GM21528 (cell line): ENCODE measurements at regions not wholly inside any gene's neighbourhood (a gene's known extent, or its start where the extent isn't known, plus 50 kb on each side); places are given as distances from the start of the nearest gene placed in this dataset.

Experiments used
- ATAC-seq: cut with Tn5 transposase; IDR thresholded peaks from one replicate; pipeline ENCODE4 v1.9.1; 2021; ENCODE audit warnings: mild to moderate bottlenecking, moderate library complexity; ENCODE audit not compliant: unreplicated experiment, low FRiP score

DNA sequence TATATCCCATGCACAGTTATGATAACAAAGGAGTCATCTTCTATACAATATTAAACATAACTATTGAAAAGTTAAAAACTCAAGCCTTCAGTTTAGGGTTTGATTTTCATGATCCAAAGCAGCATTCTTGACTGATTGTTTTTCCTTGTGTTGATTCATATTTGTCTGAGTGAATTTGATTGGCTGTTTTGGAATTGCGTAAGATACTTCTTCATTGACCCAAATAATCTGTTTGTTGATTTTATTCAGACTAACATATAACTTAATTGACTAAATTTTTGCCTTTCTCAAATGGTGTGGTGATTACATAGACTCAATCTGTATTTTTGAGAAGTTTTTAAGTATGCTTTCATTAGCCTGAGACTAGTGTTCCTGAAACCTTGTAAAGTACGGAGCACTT lies 305.7 kb upstream of the TNP1 start:
- ATAC-seq: no peak

DNA sequence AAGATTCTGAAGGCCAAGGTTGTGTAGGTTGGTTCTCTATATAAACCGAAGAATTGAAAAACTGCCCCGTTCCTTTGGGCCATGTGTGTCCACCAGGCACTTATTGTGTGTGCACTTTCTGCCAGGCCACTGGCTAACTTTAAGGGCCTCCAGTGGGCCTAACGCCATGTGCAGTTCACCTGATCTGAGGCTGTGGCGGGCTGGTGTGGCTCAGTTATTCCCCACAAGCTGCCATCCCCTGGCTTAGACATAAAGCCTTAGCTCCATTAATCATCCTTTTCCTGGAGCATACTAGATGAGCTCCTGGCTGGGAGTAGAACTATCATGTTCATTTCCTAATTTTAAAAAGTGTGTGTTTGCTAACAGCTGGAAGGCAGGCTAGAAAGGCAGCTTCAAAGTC lies 304.1 kb upstream of the TNP1 start:
- ATAC-seq: no peak

DNA sequence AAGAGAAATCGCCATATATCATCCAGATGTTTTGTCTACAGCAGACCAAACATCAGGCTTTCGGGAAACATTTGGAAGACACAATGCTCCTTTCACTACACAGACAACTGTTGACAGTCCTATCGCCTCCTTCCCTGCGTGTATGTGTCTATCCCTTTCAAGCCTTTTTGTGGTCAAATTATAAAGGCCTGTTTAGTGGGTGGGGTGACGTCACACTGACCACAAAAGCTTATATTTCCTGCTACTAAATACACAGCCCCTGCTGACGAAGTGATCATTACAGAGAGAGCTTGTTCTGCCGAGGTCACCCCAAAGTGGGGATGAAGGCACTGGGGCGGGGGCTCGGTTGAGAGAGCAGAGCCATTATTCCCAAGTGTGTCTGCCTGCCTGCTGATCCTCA lies 302.7 kb upstream of the TNP1 start:
- ATAC-seq: no peak

GRCh38 chr2:217160978-217161973 lies 301.4 kb upstream of the TNP1 start:
- ATAC-seq: no peak

DNA sequence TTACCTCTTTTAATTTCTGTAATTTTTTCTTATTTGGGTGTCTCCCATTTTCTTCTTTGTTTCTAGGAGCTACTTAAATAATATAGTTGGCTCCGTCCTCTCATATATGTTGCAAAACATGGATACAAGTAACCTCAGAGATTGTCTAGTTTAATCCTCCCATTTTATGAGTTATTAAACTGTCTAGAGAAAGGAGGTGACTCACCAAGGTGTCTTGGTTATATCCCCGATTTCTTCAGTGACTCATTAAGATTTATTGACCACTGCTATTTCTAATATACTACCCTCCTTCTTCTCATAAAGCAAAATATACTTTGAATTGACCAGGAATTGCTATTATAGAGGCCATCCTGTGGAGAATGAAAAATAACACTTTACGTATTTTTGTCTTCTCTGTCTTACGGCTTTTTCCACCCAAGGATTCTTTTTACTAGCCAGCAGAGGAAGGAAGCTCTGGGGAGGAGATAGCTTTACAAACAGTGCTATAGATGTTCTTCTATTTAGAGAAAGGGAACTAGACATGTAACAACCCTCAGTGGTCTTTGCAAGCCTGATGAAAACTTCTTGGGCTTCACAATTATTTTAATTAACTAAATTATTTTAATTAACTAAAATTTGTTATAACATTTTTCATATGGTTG lies 300.4 kb upstream of the TNP1 start:
- no peak for ATAC-seq

DNA sequence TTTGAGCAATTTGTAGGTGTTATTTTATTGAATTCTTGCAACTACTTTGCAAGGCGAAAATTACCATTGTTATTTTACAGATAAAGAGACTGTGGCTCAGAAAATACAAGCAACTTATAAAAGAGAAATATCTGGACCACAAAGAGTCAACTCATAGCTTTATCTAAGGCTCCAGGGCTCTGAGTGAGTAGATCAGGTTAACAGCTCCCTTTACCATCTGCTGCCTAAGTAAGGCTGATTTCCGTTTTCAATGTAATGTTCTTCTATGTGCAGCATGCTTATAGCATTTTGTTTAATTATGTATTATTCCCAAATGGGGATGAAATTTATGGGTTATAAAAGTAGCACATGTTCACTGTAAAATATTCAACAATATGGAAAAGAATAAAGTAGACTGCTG lies 299.1 kb upstream of the TNP1 start:
- no peak for ATAC-seq

DNA sequence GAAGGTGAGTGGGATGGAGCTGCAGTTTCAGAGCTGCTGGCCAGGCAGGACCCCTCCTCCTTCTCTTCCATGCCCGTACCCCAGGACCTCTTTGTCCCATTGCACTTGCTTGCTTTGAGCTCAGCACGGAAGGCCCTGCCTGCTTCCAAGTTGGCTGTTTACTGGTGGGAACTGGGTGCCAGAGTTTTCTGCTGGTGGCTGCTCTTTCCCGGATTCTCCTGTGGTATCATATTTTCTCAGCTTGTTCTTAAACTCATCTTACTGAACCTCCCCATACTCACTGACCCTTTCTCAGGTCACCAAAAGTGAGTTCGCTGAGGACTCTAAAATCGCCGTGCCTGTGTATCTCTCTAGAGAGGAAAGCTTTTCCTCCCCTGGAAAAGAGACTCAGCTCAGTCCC lies 297.7 kb upstream of the TNP1 start:
- ATAC-seq: no peak

GRCh38 chr2:217156801-217157200 lies 296.9 kb upstream of the TNP1 start:
- ATAC-seq: no peak

DNA sequence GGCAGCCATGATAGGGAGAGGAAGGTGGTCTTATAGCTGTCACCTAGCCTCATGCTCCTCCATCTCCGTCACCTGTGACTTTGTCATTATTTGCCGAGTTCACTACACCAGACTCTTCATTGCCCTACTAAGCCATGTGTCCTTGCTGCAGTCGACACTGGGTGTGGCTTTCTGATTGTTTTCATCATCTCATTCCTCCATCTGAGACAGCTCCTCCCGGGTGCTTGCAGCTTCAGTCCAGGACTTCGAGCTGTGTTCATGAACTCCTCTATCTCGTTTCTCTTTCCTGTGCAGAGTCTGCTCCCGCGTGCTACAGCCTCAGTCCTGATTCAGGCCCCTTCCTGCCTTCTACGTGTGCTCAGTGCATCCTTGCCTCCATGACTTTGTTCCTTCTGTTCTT lies 295.1 kb upstream of the TNP1 start:
- ATAC-seq: no peak

DNA sequence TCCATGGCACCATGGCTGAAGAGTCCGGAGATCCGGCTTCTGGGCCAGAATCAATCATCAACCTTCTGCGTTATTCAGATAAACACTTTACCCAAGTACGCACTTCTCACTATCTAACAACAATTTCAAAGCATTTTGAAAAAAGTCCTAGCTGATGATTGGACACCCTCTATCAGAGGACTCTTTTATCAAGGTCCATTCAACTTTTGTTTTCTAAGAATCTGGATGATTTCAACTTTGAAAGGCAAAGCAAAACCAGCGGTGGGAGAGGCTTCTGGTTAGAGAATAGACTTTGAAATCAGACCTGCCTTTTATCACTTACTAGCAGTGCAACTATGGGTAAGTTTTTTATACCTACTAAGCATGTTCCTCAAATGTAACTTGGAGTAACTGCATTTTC lies 293.6 kb upstream of the TNP1 start:
- no peak for ATAC-seq

DNA sequence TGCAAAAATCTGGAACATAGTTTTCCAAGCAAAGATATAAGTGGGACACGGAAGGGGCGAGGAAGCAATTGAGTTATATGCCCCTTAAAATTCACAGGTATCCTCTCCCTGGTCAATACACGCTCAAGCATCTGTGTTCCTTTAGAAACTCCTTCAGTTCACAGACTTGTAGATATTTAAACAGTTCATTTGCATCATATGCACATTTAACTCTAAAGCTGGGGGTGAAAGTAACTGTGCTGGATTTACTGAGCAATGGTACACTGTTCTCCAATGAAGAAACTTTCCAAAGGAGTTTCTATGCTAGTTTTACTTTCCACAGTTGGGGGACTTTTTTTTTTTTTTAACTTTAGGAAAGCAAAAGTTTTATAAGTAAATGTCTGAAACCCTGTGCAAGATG lies 293.0 kb upstream of the TNP1 start:
- no peak for ATAC-seq

- ATAC-seq: no peak
Observed at GRCh38 chr2:217151509-217152206, 291.8 kb upstream of the TNP1 start.

- no peak for ATAC-seq
Observed at GRCh38 chr2:217150236-217150635, 290.4 kb upstream of the TNP1 start.

DNA sequence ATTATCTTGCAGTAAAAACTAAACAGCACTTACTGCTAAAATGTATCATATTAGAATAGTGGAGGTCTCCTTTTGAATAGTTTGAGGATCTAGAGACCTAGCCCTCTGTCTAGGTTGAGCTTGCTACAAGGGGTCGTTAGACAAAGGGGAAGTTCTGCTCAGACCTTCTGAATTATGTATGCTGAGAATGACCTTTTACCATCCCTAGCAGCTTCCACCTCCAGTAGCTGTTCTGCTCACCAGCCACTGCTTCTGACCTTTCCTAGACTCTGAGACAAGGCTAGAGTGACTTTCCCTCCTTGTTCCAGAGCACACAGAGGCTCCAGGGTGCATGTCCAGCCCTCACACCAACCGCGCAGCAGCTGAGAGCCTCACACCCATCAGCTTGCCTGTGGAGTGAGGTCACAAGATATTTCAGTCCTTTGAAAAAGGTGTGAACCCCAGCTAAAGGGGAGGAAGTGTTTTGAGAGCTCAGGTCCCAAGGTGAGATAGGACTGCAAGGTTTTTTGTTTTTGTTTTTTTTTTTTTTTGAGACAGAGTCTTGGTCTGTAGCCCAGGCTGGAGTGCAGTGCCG lies 289.3 kb upstream of the TNP1 start:
- no peak for ATAC-seq

DNA sequence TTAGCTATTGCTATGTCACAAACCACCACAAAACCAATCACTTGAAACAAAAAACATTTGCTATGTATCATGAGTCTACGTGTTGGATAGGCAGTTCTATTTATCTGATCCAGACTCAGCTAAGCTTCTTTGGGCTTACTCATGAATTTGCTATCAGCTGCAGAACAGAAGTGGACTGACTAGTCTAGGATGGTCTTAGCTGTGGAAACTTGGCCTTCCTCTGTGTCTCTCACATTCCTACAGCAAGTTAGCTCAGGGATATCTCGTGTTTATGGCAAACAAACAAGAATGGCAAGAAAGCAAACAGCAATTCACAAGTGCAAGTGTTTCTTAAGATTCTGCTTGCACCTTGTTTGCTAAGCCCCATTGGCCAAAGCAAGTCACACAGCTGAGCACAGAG lies 288.0 kb upstream of the TNP1 start:
- ATAC-seq: no peak

GRCh38 chr2:217146956-217147355 lies 287.1 kb upstream of the TNP1 start:
- ATAC-seq: no peak

DNA sequence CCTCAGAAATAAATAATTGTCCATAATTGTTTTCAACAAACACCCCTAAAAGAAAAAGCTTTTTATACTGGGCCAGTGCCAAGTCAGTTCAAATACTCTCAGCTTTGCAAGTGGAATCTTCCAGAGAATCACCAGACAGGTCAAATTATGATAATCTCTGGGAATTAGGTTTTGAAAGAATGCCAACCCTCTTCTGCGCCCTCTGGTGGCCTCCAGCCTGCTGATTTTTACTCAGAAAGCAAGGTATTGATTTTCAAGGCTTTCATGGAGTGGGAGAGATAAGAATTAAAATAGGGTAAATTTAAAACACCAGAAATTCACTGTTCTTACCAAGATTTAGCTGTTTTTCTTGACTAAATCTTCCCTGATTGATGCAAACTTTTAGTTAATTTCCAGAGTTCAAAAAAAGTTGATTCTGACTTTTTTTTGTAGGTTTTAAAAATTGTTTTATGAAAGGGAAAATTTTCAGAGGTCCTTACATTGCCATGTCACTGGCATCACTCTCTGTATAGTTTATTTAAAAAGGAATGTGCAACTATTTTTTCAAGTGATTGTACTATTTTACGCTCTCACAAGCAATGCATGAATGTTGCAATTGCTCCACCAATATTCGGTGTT lies 282.9 kb upstream of the TNP1 start:
- ATAC-seq: no peak

- no peak for ATAC-seq
Observed at GRCh38 chr2:217138284-217138683, 278.4 kb upstream of the TNP1 start.

- ATAC-seq: no peak
Observed at GRCh38 chr2:217127744-217128143, 267.9 kb upstream of the TNP1 start.

DNA sequence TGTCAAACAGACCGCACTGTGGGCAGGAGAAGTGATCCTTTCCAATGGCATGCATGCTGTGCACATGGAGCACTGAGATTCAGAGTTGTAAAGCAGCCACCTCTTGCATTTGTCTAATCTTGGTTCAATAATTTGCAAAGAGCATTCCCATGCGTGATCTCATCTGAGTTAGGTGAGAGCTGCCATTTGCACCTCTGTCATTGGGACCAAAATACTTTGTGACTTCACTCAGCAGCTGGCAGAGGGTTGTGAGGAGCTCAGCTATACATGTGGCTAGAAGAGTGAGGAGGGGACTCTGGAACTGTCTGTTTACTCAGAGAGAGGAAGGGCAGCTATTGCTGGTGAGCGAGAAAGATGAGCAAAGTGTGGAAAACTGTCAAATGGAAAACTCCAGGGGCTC lies 265.1 kb upstream of the TNP1 start:
- no peak for ATAC-seq

- no peak for ATAC-seq
Observed at GRCh38 chr2:217124050-217124449, 264.2 kb upstream of the TNP1 start.
